GM18499 (cell line): ENCODE measurements at regions not wholly inside any gene's neighbourhood (a gene's known extent, or its start where the extent isn't known, plus 50 kb on each side); places are given as distances from the start of the nearest gene placed in this dataset.

Source experiments
- ATAC-seq: cut with Tn5 transposase; IDR thresholded peaks from one replicate; pipeline ENCODE4 v1.9.1; 2021; ENCODE audit warnings: moderate number of reproducible peaks; ENCODE audit not compliant: insufficient read depth, unreplicated experiment

DNA sequence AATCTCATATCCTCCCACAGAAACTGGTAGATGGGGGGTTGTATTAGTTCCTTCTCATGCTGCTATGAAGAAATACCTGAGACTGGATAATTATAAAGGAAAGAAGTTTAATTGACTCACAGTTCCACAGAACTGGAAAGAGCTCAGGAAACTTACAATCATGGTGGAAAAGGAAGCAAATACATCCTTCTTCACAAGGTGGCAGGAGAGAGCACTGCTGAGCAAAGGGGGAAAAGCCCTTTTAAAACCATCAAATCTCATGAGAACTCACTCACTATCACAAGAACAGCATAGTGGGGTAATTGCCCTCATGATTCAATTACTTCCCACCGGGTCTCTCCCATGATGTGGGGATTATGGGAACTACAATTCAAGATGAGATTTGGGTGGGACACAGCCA is 250.5 kb upstream of the GPRIN3 start:
- ATAC-seq, result no peak

DNA sequence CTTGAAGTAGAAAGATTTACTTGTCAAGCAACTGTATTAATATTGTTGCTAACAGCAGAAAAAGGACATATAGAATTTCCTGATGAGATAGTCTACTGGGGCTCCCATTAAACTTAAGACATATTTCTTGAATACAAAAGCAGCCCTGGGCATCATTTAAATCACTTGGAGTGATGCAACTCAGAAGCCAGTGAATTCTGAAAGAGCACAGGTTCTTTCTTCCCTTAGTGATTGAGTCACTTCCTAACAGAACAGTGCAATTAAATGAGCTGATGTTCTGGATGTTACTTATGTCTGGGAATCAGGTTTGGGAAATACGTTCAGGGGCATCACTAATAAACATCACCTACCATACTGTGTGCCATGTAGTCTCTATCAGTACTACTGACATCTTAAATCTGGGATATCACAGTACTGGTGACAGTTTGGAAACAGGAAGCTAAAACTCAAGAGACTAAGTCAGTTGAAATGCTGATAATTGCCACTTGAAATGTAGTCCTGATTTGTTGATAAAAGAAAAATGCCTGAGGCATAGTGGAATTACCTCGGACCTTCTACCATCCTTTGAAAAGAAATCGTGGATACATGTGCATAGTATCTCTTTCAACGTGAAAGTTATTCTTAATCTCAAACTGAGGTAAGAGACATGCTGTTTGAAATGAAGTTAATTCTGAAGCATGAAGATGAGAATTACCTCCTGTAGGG is 249.2 kb upstream of the GPRIN3 start:
- ATAC-seq, result no peak

DNA sequence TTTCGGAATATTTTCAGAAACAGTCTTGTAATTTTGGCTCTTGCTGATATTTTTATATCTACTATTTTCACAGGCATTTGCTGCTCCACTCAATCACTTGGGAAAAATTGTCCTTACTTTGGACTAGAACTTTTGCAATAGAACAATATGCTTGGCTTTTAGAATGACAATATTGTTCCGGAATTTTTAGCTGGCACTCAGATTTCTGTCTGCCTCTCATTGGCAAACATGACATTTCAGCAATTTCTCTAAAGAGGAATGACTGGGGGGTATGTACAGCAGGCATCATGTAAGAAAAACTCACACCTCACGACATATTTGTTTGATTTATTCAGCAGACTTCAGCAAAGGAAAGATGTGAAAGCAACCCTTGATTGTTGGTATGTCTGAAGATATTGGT is 243.6 kb upstream of the GPRIN3 start:
- ATAC-seq, result no peak

DNA sequence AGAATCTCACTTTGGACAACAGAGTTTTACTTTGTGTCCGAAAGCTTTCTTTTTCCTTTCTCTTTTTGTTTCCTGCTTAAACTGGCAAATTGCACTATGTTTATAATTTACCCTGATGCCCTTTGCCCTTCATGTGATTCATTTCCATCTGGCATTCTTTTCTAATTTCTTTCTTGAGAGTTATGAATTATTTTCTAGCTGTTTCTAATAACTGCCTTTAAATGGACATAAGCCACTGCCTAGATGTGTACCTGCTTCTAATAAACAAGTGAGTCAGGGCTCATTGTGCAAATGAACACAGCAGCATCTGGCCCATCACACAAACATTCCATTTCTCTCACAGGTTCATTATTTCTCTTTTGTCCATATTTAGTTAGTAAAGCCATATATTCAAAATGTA is 242.3 kb upstream of the GPRIN3 start:
- ATAC-seq, result no peak

DNA sequence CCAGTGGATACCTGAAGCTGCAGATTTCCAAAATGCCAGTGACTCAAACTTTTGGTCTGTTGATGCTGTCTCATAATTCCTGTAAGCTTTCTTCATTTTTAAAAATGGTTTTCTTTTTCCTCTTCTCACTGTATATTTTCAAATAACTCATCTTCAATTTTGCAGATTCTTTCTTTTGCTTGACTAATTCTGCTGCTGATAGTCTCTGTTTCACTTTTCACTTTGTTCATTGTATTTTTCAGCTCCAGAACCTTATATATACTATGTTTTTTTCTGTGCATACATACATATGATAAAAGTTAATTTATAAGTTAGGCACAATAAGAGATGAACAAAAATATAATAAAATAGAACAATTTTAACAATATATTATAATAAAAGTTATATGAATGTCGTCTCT is 237.7 kb upstream of the GPRIN3 start:
- ATAC-seq, result no peak

DNA sequence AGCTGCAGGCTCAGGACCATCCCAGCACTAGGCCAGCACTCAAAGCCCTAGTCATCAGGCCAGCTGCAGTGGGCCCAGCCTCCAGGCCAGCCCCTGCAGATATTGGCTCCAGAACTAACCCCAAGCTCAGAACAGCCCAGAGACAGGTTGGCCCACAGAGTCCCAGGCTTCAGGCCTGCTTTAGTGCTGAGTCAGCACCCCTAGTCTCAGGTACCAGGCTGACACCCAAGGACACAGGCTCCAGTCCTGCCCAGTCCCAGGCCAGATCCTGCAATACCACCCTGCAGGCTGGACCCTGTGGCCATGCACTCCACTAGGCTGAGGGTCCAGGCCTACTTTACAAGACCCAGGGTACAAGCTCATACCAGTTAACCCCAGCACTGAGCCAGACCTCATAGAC is 234.4 kb upstream of the GPRIN3 start:
- ATAC-seq, result no peak

DNA sequence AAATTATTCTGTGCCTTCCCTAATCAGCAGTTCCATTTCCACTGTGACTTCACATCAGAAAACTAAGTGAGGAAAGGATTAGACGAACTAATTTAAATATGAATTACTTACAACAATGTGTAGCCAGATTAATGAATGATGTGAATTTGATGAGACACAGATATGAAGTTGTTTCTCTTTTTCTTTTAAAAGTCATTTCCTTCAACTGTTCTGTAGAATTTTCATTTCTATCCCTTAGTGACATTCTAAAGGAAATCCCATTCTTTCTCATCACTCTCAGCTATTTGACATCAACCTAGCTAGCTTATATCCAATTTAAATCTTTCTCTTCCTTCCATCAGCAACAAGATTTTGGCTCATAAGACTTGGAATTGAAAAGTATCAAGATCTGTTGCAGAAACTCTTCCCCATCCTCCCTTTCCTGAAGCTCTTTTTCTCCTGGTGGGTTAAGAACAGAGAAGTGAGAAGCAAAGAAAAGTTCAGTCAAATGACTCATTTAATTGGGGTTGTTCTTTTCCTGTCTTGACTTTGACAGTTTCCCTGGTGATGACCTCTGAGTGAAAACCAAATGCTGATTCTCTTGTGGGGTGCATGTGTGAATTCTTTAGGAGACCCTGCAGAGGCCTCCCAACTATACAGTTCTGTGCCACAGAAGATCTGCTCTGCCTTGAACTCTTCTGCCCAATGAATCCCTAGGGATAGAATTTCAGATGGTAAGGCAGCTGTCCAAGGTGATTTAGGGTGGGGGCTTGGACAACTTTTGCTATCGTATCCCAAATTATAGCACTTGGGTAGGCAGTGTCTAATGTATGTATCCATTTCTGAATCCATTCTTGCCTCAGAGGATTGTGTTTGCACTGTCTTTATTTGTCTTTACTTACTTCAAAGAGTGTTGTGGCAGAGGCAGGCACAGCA is 232.5 kb upstream of the GPRIN3 start:
- no peak for ATAC-seq

DNA sequence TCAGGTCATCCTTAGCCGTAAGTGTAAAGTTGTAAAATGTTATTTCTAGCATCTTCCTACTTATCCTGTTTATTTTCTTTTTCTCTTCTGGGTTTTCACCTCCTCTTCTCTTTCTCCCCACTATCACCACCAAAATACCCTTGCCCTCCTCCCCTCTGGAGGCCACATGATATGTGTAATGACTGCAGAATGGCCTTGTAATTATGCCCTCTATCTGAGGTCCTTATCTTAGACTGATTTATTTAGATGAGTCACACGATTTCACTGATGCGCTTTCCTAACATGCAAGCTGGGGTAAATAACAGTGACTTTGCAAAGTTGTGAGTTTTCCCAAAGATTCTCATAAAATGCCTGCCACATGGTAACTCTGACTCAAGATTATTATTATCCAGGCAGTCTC is 231.8 kb upstream of the GPRIN3 start:
- ATAC-seq, result no peak

DNA sequence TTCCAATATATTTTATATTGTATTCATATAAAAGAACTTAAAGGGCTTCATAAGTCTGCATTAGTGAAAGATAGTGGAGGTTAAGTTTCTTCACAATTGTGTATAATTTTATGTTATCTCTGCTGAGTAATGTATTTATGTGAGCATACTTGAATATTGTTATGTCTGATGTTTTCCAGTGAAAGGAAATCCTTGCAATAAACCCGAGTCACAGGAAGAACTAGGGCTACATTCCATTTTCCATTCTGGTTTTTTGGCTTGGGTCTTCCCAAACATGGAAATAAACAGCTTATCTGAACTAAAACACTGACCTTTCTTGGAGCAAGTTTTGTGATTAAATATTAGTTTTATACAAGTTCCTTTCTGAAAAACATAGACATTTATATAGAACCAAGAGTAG is 231.3 kb upstream of the GPRIN3 start:
- no peak for ATAC-seq

DNA sequence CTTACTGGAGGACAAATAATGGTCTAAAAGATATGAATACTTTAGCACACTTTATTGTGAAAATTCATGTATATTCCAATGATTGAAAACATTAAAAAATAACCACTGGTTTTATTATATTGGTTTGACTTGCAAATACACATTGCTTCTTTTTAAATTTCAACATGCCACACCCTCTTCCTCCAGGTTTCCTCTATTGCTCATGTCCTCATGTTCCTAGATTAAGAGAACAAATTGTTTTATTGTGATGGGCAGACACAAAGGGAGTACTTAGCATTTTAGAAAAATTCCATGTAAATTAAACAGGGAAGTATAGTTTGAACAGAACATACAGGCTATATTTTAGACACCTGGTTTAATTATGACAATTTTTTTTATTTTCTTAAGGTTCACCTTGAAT is 230.6 kb upstream of the GPRIN3 start:
- no peak for ATAC-seq

DNA sequence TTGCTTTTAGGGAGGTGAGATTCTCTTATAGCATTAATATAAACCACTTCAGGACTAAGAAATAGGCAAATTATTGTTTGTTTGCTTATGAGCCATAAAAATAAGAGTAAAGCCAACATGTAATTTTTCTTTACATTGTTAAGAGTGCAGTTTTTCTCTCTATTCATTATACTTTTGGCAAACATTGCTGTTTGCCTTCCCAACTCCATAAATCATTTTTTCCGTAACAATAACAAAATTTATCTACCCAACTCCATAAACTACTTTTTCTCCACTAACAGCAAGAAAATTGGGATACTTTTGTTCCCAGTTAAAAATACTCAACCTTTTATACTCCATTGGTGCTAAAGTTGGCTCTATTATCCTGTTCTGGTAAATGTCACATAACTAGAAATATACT is 229.7 kb upstream of the GPRIN3 start:
- no peak for ATAC-seq

DNA sequence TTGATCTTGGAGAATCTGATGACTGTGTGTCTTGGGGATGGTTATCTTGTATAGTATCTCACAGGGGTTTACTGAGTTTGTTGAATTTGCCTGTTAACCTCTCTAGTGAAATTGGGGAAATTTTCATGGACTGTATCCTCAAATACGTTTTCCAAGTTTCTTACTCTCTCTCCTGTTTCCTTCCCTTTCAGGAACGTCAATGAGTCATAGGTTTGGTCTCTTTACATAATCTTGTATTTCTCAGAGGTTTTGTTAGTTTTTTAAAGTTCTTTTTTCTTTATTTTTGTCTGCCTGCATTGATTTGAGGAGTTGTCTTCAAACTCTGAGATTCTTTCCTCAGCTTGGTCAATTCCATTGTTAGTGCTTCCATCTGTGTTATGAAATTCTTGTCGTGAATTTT is 227.7 kb upstream of the GPRIN3 start:
- no peak for ATAC-seq

DNA sequence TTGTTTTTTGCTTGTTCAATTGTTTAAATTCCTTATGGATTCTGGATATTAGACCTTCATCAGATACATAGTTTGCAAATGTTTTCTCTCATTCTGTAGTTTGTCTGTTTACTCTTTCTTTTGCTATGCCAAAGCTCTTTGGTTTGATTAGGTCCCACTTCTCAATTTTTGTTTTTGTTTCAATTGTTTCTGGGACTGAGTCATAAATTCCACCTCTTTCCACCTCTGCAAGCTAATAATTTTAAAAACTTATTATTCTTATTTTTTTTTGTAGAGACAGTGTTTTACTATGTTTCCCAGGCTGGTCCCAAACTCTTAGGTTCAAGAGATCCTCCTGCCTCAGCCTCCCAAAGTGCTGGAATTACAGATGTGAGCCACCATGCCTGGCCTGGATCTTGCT is 226.8 kb upstream of the GPRIN3 start:
- ATAC-seq, result no peak

DNA sequence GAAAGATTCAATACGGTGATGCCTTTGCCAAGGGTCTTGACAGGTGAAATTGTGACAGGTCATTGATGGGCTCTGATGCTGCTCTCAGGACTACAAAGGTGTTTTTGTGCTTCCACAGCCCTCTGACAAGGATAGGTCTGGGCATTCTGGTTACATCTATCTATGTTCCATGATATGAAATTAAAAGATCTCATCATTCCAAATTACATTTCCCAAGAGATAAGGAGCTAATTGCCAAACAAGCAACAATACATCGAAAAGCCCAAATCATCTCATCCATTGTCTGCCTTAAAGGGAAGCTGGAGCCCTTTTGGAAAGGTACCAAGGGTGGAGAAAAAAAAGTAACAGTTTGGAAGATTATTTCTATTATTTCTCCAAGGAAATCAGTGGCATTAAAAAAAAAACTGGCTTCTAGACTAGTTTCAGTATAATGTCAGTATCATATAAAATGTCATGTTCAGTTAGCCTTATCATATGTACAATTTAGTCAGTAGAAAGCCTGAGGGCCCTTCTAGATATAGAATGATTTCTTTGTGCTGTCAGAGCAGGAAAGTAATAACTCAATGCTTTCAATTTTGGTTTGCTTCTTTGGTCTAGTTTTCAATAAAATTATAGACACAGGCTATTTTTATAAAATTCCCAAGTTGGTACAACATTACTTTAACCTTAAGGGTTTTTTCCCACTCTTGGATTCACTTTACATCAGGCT is 224.5 kb upstream of the GPRIN3 start:
- no peak for ATAC-seq

DNA sequence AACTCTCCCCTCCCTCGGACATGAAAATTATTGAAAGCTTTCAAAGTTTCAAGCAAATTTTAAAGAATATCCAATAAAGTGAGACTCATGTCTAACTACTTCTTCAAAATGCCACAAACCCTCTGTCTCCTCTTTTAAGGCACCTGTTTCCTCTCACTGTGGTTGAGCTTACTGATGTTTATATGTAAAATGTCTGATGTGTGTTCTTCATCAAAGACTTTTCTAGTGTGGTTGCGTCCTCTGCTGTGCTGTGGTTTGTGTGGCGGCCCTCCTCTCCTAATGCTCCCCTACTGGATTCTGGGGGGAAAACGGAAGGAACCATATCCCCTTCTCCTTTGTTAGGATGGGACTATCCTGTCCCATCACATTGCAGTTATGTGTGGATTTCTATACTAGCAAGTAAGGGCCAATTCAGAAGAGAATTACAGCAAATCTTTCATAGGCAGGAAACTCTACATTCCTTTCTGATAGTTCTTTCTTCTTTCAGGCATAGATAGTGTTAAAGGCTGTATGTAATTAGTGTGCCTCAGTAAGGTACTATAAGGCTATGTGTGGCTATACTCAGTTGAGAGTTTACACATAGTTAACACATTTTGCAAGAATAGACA is 221.0 kb upstream of the GPRIN3 start:
- no peak for ATAC-seq

DNA sequence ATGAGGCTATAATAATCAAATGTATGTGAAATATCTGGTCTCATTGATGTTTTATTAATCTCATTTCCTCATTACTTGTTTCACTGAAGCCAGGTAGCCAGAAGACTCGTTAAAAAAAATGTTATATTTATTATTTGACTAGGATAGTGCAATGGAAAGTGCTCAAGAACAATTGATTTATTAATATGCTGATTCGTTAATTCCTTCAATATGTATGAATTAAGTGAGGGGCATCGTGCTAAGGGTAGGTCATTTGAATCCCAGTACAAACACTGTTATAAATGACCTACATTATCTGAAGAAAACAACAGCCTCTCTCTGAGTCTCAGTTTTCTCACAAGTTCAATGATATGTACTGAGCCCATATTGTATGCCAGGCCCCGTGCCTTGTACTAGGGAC is 214.2 kb upstream of the GPRIN3 start:
- ATAC-seq, result no peak

DNA sequence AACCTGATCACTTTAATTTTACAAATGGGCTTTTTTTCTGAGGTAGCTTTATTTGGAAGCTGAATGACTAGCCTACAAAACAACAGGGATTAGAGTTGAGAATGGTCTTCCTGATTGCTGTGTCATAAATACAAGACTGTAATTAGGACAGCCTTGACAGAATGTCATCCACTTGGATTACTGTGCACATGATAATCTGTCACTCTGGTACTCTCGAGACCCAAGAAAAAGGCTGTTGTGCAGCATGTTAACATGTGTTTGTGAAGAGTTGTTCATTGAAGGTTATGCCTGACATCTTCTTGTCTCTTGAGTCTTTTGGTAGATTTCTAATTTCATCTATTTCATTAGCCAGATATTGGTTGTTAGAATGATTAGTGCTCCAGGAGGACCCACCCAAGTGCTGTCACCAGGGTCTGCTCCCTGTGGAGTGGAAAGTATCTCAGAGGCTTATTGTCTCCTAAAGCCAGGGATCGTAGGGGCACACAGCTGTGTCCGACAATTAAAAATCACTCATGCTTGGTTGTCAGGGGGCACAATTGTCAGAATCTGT is 212.2 kb upstream of the GPRIN3 start:
- no peak for ATAC-seq

DNA sequence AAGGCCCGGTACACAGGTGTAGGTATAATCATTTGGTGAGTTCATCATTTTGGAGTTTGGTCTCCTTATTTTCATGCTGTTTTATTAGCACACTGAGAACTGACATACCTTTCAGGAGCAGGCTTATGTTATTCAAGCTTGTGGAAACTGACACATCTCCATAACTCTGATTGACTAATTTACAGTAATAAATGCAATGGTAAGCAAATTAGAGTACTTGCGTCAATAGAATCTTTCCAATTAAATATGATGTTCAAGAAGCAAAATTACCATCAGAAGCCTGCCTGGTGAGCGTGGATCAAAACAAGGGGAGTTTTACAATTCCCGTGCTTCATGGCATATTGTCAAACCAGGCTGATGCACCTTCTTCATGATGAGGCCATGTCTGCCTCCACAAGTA is 210.7 kb upstream of the GPRIN3 start:
- no peak for ATAC-seq

DNA sequence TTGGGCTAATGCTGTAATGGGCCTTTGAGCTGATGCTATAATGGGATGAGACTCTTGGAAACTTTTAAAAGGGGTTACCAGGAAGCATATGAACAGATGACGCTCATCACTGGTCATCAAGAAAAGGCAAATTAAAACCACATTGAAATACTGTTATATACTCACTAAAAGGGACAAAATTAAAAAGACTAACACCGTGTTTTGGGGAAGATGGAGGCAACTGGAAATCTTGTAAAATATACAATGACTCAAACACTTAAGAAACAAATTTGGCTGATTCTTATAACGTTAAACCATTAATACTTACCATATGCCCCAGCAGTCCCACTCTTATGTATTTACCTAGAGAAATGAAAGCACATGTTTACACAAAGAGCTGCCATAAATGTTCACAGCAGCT is 207.2 kb upstream of the GPRIN3 start:
- ATAC-seq, result no peak

DNA sequence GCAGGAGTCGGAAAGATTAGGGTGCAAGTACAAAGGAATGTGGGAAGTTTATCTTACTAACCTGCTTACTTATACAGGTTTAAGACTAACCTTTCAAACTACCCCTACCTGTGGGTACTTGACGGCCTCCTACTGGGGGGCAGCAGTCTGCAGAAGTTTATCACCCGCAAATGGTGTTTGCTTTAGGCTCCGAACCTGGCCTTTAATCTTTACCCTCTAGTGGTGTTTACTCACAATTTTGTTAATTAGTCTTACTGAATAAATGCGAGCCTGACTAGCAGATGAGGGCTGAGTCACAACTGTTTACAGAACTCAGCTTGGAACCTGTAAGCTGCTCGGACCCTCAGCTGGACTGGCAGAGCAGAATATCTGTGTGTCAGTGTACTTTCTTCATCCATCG is 204.2 kb upstream of the GPRIN3 start:
- no peak for ATAC-seq
